Posterior cingulate gyrus (tissue), 11 donors: ENCODE measurements at regions not wholly inside any gene's neighbourhood (a gene's known extent, or its start where the extent isn't known, plus 50 kb on each side); places are given as distances from the start of the nearest gene placed in this dataset.
A peak's percentile ranks its signal among the peaks of the same experiment; 100 is the strongest.
"Not testable (repeated sequence)": the region's sequence is repeated elsewhere in the genome, so short reads cannot be mapped to it uniquely, and the experiment has no call there.

Experiments used
- DNase-seq, 10 donors: peaks; one replicate each; pipeline versions ENCODE4 v3.0.0 to v3.0.0-alpha.2; 2020 to 2021; ENCODE audit warnings: mixed read lengths in 3 of 10
- intact Hi-C: fragments of 100-400 bp; cut with DNase I; formaldehyde crosslinking; loops from one replicate; pipeline ENCODE4 v1.15.1; 2023

DNA sequence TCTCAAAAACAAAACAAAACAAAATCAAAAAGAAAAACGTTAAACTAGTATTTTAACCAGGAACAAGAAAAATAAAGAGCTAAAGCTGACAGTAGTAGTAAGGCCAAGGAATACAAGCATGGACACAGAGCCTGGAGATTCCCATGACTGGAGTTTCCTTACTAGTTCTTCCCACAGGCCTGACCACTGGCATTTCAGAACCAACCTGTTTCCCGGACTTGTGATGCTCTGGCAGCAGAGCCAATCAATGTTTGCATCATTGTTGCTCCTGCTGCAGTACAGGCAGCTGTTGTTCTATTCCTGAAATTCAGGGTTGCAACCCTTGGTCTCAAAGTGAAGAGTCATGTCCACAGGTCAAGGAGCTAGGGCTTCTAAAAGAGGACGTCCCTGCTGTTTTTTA, 111.3 kb upstream of the WARS2 start:
- DNase-seq = no peak
- intact Hi-C loops = no loop called here

DNA sequence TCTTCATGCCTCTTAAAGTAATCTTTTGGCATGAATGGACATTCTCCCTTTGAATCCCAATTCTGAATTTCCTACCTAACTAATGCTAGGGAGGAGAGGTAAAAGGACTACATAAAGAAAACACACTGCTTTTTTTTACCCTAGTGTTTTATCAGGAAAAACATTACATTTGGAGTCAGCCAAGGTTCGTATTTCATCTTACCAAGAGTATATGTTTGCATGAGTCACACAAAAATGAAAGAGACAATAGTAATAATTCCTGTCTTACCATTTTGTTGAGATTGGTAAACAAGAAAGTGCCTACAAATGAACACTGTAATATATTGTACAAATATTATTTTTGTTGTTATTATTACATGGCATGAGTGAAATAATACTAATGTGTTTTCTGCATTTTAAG, 112.9 kb upstream of the WARS2 start:
- no peak for DNase-seq
- intact Hi-C loops = no loop called here

DNA sequence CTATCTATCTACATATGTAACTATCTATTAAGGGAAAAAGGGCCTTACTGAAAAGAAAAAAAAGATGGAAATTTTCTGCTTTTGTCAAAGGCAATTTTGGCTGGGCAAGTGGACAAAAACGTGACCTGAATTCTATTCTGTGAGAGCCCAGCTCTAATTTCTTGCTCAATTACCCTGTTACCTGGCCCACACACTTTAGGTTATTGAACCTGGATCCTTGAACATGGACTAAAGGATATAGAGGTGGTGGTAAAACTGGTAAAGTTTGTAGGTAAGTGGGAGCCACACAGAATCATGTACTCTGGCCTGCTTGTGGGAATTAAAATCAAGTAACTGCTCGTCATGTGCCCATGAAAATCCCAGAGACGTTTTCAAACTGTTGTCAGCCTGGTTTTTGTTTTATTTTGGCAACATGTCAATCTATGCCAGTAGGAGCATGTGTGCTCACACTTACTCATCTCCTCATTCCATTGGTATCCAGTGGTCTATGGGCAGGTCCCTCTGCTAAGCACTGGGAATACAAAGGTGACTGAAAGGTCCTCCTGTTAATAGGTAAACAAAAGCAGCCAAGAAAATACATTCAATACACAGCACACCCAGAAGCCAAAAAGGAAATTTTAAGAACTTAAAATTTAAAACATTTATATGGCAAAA, 113.7 kb upstream of the WARS2 start:
- intact Hi-C loops = no loop called here
- no peak for DNase-seq

DNA sequence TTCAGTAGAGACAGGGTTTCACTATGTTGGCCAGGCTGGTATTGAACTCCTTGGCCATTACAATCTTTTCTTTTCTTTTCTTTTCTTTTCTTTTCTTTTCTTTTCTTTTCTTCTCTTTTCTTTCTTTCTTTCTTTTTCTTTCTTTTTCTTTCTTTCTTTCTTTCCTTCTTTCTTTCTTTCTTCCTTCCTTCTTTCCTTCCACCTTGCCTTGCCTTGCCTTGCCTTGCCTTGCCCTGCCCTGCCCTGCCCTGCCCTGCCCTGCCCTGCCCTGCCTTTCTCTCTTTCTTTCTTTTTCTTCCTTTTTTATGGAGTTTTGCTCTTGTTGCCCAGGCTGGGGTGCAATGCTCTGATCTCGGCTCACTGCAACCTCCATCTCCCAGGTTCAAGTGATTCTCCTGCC, 112.5 kb upstream of the HAO2 start:
- intact Hi-C loops, DNase-seq: not testable (repeated sequence)

DNA sequence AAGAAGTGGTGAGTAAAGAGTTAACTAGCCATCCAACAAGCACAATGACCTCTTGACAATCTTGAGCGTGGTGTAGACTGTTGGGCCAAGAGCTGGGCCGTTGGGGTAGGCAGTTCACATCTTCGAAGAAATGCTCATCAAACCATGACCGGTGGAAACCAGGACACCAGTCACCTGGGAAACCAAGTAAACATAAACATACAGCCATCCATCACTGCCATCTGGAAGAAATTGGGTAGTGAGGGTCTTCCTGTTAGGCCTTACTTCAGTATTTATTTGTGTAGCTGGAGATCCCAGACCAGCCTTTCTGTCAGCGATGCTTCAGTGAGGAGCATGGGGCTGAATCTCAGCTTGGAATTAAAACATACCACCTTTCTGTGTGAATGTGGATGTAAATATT, 108.1 kb upstream of the HAO2 start:
- no peak for DNase-seq
- intact Hi-C loops = no loop called here

DNA sequence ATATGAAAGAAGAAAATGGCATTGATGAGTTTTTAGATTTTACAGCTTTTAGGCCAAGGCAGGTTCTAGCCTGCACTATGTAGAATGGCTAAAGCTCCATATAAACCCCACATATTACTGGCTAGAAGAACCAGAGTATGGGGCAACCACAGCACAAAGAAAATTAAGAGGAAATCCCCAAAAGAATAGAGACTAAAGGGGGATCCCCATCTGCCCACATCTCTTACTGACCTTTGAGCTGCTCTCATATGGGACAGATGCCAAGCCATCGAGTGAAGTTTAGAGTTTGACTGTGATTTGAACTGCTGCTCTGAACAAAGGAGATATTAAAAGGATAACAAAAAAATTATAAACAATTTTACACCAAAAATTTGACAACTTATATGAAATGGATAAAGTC, 102.2 kb upstream of the HAO2 start:
- DNase-seq = no peak

DNA sequence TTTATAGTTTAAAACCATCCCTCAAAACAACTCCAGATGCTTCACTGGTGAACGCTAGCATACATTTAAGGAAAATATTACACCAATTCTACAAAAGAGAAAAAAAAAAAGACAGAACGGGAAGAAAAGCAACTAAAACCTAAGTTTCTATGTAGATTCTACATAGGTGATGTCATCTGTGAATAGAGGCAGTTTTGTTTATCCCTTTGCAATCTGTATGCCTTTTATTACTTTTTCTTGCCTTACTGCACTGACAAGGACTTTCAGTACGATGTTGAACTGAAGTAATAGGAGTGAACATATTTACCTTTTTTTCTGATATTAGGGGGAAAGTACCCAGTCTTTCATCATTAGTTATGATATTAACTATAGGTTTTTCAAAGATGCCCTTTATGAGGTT, 101.7 kb upstream of the HAO2 start:
- intact Hi-C loops = no loop called here
- DNase-seq = no peak

More for the DNA sequence above, 102.2 kb upstream of the HAO2 start:
- intact Hi-C loops = no loop called here

DNA sequence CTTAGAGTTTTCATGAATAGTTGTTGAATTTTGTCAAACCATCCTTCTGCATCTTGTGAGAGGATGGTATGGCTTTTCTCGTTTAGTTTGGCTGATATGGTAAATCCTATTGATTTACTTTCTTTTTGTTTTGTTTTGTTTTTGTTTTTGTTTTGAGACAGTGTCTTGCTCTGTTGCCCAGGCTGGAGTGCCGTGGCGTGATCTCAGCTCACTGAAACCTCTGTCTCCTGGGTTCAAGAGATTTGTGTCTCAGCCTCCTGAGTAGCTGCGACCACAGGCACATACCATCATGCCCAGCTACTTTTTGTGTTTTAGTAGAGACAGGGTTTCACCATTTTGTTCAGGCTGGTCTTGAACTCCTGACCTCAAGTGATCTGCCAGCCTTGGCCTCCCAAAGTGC, 101.3 kb upstream of the HAO2 start:
- DNase-seq, intact Hi-C loops: not testable (repeated sequence)

DNA sequence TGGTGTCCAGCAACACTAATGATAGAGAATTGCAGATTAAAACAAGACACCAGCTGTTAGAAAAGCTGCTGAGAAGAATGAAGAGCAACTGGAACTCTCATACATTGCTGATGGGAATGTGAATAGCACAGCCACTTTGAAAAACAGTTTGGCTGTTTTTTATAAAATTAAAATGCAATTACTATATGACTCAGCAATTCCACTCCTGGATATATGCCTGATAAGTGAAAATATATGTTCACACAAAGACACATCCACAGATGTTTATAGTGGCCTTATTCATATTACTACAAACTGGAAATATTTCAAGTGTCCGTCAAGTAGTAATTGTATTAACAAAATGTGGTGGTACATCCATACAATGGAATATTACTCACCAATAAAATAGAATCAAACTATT, 99.7 kb upstream of the HAO2 start:
- no peak for DNase-seq
- intact Hi-C loops = no loop called here

DNA sequence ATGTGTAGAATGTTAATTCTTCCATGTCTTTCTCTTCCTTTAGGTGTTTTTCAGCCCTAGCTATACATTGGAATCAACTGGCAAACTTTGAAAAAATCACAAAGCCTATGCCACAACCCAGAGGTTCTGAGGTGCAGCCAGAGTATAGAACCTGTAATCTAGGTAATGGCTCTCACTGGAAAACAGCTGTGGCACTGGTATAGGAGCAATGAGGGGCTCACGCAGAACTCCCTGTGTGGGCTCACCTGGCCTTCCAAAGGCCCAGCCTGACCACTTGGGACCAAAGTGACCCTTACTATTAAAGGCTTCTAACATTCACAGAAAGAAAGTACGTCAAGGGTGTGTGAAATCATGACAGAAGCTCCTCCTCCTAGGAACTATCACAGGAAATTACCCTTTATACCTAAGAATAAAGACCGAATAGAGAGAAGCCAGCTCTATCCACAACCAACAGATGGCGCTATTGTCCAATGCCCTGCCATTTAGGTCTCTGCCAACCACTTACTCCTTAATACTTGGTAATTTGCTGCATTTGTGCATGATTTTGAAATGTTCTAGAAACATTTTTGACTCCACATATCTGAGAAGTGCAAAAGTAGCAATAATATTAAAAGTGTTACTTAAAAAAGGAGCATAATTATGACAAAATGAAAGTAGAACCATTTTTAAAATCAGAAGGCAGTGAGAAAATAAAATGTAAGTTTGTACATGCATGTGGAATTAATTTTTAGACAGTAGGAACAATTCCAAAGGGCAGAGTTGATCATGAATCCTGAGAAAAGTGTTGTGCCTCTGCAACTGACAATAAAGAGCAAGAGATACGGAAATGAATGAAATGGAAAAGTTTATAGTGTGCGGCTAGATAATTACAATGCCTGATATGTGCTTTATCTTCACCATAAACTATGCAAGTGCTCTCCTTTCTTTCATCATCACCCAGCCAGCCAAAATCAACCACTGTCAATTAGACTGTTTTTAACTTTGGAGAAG, 93.1 kb upstream of the HAO2 start:
- intact Hi-C loops = no loop called here
- peak in 3 of 10 donors; percentile 14 to 33 (median 20) for DNase-seq

DNA sequence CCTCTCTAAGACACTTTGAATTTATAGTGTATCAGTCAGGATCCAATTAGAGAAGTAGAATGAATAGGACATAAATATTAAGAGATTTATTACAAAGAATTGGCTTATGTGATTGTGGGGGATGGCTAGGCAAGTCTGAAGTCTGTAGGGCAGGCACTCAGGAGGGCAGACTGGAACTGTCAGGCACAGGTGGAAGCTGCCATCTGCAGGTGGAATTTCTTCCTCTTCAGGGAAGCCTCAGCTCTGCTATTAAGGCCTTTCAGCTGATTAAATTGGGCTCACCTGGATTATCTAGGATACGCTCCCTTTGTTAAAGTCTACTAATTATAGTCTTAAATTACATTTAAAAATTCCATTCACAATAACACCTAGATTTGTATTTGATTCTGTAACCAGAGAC, 92.0 kb upstream of the HAO2 start:
- DNase-seq = no peak
- intact Hi-C loops = no loop called here

DNA sequence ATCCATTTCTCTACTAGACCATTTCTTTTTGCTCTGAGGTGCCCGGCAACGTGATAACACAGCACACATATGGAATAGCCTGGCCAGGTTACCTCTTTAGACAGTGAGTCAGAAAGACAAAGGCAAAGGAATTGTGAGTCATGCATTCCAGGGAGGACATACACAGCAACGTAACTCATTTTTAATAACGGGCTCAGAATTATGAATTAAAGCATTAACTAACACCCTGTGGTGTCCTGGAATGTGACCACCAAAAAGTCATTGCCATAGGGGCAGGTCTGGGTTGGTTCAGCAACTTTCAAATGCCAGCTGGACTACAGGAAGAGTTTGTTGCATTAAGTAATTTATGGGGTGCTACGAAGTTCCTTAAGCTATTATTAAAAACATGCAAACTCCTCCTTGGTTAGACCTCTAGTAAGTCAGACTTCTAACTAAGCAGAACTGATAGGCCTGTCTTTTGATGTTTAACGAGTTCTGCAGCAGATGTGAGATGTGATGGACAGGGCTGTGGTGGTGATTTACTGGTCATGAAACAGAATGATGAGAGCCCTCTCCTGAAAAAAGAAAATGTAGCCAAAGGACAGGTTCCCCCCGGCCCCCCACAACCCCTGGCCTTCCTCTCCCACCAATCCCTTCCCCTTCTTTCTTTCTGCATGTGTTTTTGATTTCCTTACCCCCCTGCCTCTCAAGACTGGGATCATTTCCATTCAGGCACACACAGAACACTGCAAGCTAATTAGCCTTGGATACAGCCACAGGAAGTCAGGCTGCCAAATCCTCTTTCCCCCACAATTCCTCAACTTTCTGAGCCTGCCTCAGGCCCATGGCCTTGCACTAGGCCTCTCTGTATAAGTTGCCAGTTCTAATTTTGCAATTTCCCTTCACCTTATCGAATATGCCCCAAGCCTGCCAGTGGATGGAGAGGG, 88.9 kb upstream of the HAO2 start:
- intact Hi-C loops = no loop called here

DNA sequence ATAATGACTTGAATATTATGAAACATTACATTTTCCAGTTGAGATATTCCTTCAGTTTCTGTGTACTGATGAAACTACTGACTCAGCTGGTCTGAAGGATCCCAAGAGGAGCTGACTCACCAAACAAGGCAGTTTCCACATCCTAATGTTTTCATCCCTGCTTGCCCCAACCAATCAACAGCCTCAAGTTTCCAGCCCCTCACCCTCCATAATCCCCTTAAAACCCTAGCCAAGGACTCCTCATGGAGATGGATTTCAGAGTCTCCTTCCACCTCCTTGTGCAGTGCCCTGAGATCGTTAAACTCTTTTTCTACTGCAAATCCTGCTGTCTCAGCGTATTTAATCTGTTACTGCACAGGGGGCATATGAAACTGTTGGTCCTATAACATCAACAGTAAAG, 83.1 kb upstream of the HAO2 start:
- intact Hi-C loops = loop anchor here (5.0 kb wide), 1 partner anchor 82 kb away; the partner anchor contains the start of gene HAO2
- no peak for DNase-seq

More for the DNA sequence above, 88.9 kb upstream of the HAO2 start:
- DNase-seq = no peak

DNA sequence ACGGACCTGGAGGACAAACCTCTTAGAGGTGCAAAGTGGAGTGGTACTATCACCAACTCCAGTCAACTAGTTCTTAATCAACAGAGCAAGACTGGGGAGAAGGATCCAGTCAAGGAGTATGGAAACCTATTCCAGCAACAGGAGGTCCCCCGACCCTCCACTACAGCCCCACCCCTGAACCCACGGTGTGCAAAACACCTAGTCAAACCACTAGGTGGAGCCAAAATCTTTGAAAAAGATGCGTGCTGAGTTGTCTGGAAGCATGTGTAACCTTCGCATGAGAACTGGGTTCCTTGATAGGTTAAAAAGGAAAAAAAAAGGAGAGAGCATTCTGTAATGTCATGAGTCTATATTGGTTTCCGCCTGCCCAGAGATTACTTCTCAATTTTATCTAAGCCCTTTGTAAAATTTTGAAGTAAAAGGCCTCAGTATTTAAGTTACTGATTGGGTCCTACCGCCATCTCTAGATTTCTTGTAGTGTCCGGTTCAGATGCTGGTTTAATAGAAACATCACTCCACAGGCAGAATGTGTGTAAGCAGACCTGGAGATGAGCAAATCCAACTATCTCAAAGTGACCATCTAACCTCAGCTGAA, 81.9 kb upstream of the HAO2 start:
- DNase-seq = peak in 2 of 10 donors; percentile 3 to 16
- intact Hi-C loops = loop anchor here (5.0 kb wide), 1 partner anchor 81 kb away; the partner anchor contains the start of gene HAO2

DNA sequence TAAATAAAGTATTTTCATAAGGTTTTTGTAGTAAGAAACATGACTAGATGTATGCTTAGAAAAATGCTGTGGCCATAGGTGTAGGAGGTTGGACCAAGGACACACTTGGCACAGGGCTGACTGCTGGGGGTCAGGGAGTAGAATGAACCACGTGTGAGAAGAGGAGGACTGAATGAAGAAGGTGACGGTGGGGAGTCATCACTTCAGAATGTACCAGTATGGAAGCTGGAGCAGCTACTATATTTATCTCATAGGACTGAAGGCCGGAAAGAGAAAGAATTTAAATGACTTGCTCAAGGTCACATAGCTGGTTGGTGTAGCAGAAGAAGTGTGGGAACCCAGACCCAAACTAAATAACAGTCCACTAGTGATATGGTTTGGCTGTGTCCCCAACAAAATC, 79.8 kb upstream of the HAO2 start:
- no peak for DNase-seq
- intact Hi-C loops = loop anchor here (5.0 kb wide), 1 partner anchor 79 kb away; the partner anchor contains the start of gene HAO2

DNA sequence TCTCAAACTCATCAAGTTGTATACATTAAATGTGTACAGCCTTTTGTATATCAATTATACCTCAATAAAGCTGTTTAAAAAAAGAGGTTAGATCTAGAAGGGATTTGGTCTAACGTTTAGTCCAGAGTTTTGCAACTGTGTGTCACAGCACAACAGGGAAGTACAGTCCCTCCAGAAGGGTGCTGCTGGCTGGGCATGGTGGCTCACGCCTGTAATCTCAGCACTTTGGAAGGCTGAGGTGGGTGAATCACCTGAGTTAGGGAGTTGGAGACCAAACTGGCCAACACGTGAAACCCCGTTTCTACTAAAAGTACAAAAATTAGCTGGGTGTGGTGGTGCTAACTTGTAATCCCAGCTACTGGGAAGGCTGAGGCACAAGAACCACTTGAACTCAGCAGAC, 78.3 kb upstream of the HAO2 start:
- intact Hi-C loops = no loop called here
- DNase-seq = no peak

DNA sequence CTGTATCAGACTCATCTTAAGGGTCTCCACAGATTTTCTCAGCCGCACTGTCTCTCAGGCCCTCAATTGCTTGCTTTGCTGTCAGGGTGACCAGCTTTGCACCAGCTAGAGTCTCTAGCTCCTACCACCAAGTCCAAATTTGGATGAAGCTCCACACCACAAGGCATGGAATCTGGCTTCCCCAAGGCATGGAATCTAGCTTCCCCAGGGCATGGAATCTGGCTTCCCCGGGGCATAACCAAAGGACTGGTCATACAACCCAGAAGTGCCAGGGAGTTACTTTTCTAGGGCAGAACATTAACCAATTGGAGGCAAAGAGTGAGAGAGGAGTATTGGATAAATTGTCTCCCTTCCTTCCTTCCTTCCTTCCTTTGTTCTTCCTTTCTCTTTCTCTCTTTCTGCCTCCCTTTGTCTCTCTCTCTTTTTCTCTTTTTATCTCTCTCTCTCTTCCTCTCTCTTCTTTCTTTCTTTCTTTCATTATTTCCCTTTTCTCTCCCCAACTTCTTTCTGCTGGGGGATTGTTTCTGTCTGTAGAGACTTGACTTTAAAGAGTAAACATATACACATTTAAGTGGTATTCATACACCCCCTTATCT, 76.9 kb upstream of the HAO2 start:
- intact Hi-C loops = no loop called here
- DNase-seq = no peak

DNA sequence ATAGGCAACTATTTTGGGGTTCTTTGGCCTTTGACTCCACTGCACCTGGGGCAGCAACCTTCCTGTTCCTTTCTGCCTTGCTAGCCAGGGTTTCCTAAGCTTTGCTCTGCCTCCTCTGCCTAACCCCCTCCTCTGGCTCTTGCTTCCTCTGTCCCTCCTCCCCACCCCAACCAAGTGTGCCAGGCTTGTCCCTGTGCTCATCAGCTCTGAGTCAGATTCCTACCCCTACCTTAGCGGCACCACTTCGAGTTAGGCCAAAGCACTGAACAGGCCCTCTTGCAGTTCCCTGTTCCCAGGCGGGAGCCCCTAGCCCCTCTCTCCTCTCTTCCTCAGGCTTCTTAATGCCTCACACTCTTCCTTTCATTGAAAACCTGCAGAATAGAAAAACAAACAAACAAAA, 74.8 kb upstream of the HAO2 start:
- intact Hi-C loops = no loop called here
- no peak for DNase-seq

DNA sequence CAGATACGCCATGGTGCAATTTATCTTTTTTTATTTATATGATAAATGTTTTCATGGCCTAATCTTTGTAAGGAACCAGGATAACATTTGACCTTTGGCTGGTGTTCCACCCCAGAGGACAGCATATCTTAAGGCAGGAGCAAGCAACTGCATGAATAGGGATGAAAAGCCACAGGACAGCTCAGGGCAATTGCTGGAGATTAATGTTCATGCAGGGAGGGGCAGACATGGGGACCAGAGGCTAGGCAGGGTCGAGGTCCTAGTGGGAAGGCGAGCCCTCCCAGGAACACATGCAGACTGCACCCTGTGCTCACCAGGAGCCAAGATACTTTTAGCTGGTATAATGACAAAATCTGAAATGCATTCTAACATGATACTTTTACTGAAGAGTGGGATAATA, 74.4 kb upstream of the HAO2 start:
- intact Hi-C loops = no loop called here
- DNase-seq = no peak

DNA sequence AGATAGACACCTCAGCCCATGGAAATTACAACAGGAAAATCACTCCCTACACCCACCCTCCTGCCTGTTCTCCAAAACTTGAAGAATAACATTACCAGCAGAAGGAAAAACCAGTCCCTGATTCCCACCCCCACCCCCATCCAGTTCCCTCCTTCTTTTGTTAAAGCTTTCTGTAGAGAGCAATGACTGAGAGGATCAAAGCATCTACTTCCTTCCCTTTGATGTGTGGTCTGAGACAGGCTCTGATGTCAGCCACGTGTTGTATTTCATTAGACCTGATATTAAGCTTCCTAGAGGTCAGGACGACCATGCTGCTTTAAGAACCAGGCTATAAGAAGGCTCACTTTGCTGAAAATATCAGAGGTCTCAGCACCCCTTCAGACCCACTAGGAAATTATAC, 73.9 kb upstream of the HAO2 start:
- no peak for DNase-seq
- intact Hi-C loops = no loop called here
